HUDEP-2 (cell line): ENCODE measurements at regions not wholly inside any gene's neighbourhood (a gene's known extent, or its start where the extent isn't known, plus 50 kb on each side); places are given as distances from the start of the nearest gene placed in this dataset.
A peak's percentile ranks its signal among the peaks of the same experiment; 100 is the strongest.
"Not testable (repeated sequence)": the region's sequence is repeated elsewhere in the genome, so short reads cannot be mapped to it uniquely, and the experiment has no call there.

ENCODE experiments used
- DNase-seq, 76 experiments: peaks; one replicate each; lab custom pipeline; 2025; ENCODE audit not compliant: unreplicated experiment in 76 of 76; lab: John Stamatoyannopoulos, UW

- DNase-seq, result no peak
These were observed 103.8 kb upstream of the LANCL2 start for GRCh38 chr7:55261386-55261770.

GRCh38 chr7:55265328-55265727 is 99.8 kb upstream of the LANCL2 start:
- not testable (repeated sequence) for DNase-seq

- DNase-seq, result no peak
These were observed 99.1 kb upstream of the LANCL2 start for GRCh38 chr7:55265836-55266642.

- DNase-seq, result peak in 1 of 76 experiments; percentile 2
These were observed 94.0 kb upstream of the LANCL2 start for GRCh38 chr7:55271069-55271626.

- DNase-seq, result no peak
These were observed 93.5 kb upstream of the LANCL2 start for GRCh38 chr7:55271661-55272060.

GRCh38 chr7:55272328-55272727 is 92.8 kb upstream of the LANCL2 start:
- DNase-seq, result no peak

GRCh38 chr7:55273186-55273980 is 91.8 kb upstream of the LANCL2 start:
- no peak for DNase-seq

- DNase-seq, result no peak
These were observed 91.0 kb upstream of the LANCL2 start for GRCh38 chr7:55274156-55274555.

- no peak for DNase-seq
These were observed 89.6 kb upstream of the LANCL2 start for GRCh38 chr7:55275291-55276200.

GRCh38 chr7:55276572-55277295 is 88.4 kb upstream of the LANCL2 start:
- no peak for DNase-seq

- no peak for DNase-seq
These were observed 87.2 kb upstream of the LANCL2 start for GRCh38 chr7:55277916-55278315.

GRCh38 chr7:55278321-55278720 is 86.8 kb upstream of the LANCL2 start:
- no peak for DNase-seq

GRCh38 chr7:55279080-55279845 is 85.9 kb upstream of the LANCL2 start:
- DNase-seq, result no peak

- DNase-seq, result peak in 51 of 76 experiments; percentile 1 to 66 (median 34)
These were observed 85.1 kb upstream of the LANCL2 start for GRCh38 chr7:55280031-55280454.

- DNase-seq, result no peak
These were observed 79.5 kb upstream of the LANCL2 start for GRCh38 chr7:55285665-55286064.

- no peak for DNase-seq
These were observed 78.5 kb upstream of the LANCL2 start for GRCh38 chr7:55286666-55287065.

- DNase-seq, result no peak
These were observed 76.9 kb upstream of the LANCL2 start for GRCh38 chr7:55288070-55288824.

GRCh38 chr7:55296070-55296469 is 69.1 kb upstream of the LANCL2 start:
- no peak for DNase-seq
